Neural cell (in vitro differentiated cells): ENCODE measurements at regions not wholly inside any gene's neighbourhood (a gene's known extent, or its start where the extent isn't known, plus 50 kb on each side); places are given as distances from the start of the nearest gene placed in this dataset.

Source experiments
- H2AFZ ChIP-seq: fragments of 200-600, 300-800 bp; sonication (generic), shearing (Covaris generic); 2 replicates; pipeline ENCODE4 v1.6.0; 2014; ENCODE audit warnings: low read depth, mild to moderate bottlenecking, antibody characterized with exemption, low read length, moderate library complexity
- H3F3A ChIP-seq: fragments of 200-600 bp; shearing (Covaris generic); 2 replicates; pipeline ENCODE4 v1.6.1; 2016; ENCODE audit warnings: mild to moderate bottlenecking, moderate library complexity, mixed read lengths, antibody characterized with exemption, low read length; ENCODE audit not compliant: insufficient read depth, poor library complexity, severe bottlenecking
- H3K27ac ChIP-seq: fragments of 200-600, 300-800 bp; sonication (generic), shearing (Covaris generic); 2 replicates; pipeline ENCODE4 v1.5.1; 2014; ENCODE audit warnings: mild to moderate bottlenecking, low read length, moderate library complexity
- H3K27me3 ChIP-seq: fragments of 300-800, 200-600 bp; sonication (generic), shearing (Covaris generic); 2 replicates; pipeline ENCODE4 v1.6.0; 2014; ENCODE audit warnings: mild to moderate bottlenecking, low read depth, low read length, moderate library complexity; ENCODE audit not compliant: insufficient read depth
- H3K36me3 ChIP-seq: fragments of 300-800, 200-600 bp; sonication (generic), shearing (Covaris generic); 2 replicates; pipeline ENCODE4 v1.5.1; 2014; ENCODE audit warnings: mild to moderate bottlenecking, antibody characterized with exemption, low read length, moderate library complexity; ENCODE audit not compliant: insufficient read depth
- H3K4me2 ChIP-seq: fragments of 300-800, 200-600 bp; sonication (generic), shearing (Covaris generic); 2 replicates; pipeline ENCODE4 v1.6.0; 2014; ENCODE audit warnings: mild to moderate bottlenecking, low read length
- H3K4me3 ChIP-seq: fragments of 300-800, 200-600 bp; sonication (generic), shearing (Covaris generic); 2 replicates; pipeline ENCODE4 v1.5.1; 2014; ENCODE audit warnings: mild to moderate bottlenecking, low read length, moderate library complexity
- H3K79me2 ChIP-seq: fragments of 200-600 bp; shearing (Covaris generic); replicated peaks from 2 replicates; pipeline ENCODE4 v1.6.0; 2014; ENCODE audit warnings: mild to moderate bottlenecking, low read length, moderate library complexity; ENCODE audit not compliant: insufficient read depth
- H3K9ac ChIP-seq: fragments of 300-800, 200-600 bp; sonication (generic), shearing (Covaris generic); 2 replicates; pipeline ENCODE4 v1.6.1; 2016; ENCODE audit warnings: mild to moderate bottlenecking, low read length, mixed read lengths
- H3K9me2 ChIP-seq: fragments of 200-600 bp; shearing (Covaris generic); 2 replicates; pipeline ENCODE4 v1.6.1; 2016; ENCODE audit warnings: mild to moderate bottlenecking, low read length, mixed read lengths; ENCODE audit not compliant: insufficient read depth
- H3K9me3 ChIP-seq: fragments of 200-600, 300-800 bp; sonication (generic), shearing (Covaris generic); 2 replicates; pipeline ENCODE4 v1.6.1; 2016; ENCODE audit warnings: mild to moderate bottlenecking, mixed run types, low read length, moderate library complexity, mixed read lengths
- H4K20me1 ChIP-seq: fragments of 200-600 bp; shearing (Covaris generic); 2 replicates; pipeline ENCODE4 v1.6.1; 2016; ENCODE audit warnings: mild to moderate bottlenecking, mixed run types; ENCODE audit not compliant: insufficient read depth
- CTCF ChIP-seq: fragments of 450-650 bp; IDR thresholded peaks from 2 replicates; pipeline ENCODE4 v1.5.1; 2014; ENCODE audit warnings: antibody characterized with exemption, mild to moderate bottlenecking, moderate library complexity; ENCODE audit not compliant: poor library complexity, severe bottlenecking
- EZH2 ChIP-seq: fragments of 200-600, 300-800 bp; shearing (Covaris generic), sonication (generic); IDR thresholded peaks from 2 replicates; pipeline ENCODE4 v1.6.1; 2014; ENCODE audit warnings: antibody characterized with exemption, low read length, borderline replicate concordance, mild to moderate bottlenecking; ENCODE audit not compliant: insufficient read depth, poor library complexity, severe bottlenecking
- MXI1 ChIP-seq: fragments of 450-650 bp; conservative IDR thresholded peaks from 2 replicates; pipeline ENCODE4 v1.6.1; 2014; ENCODE audit warnings: antibody characterized with exemption, mild to moderate bottlenecking; ENCODE audit not compliant: poor library complexity, severe bottlenecking
- POLR2AphosphoS5 ChIP-seq: IDR thresholded peaks from 2 replicates; pipeline ENCODE4 v1.6.1; 2012
- RAD21 ChIP-seq: fragments of 450-650 bp; conservative IDR thresholded peaks from 2 replicates; pipeline ENCODE4 v1.6.1; 2014; ENCODE audit warnings: antibody characterized with exemption, mild to moderate bottlenecking, moderate library complexity
- REST ChIP-seq: IDR thresholded peaks from 2 replicates; pipeline ENCODE4 v1.6.1; 2012; ENCODE audit warnings: borderline replicate concordance
- SMC3 ChIP-seq: fragments of 450-650 bp; conservative IDR thresholded peaks from 2 replicates; pipeline ENCODE4 v1.6.1; 2014; ENCODE audit warnings: antibody characterized with exemption, mild to moderate bottlenecking, moderate library complexity; ENCODE audit not compliant: poor library complexity
- TAF1 ChIP-seq: IDR thresholded peaks from 2 replicates; pipeline ENCODE4 v1.6.1; 2012; ENCODE audit warnings: low read depth

- H3K9me2 ChIP-seq: no peaks in the 10 kb centered on the region
- H3K27me3 ChIP-seq: peaks cover 40% of the 10 kb centered on the region
- no peak overlapping the region for H2AFZ ChIP-seq
- H3F3A ChIP-seq: no peaks in the 10 kb centered on the region
- no peak for TF ChIP-seq EZH2
- TF ChIP-seq RAD21: peak; percentile 91
- TF ChIP-seq CTCF: peak; percentile 80
- no peak for TF ChIP-seq MXI1
- TF ChIP-seq SMC3: peak; percentile 86
- H3K4me3 ChIP-seq: no peak overlapping the region
- no peaks in the 10 kb centered on the region for H3K79me2 ChIP-seq
- H3K9ac ChIP-seq: no peak overlapping the region
- H3K27ac ChIP-seq: no peak overlapping the region
- no peaks in the 10 kb centered on the region for H3K9me3 ChIP-seq
- H4K20me1 ChIP-seq: no peaks in the 10 kb centered on the region
- no peak overlapping the region for H3K4me2 ChIP-seq
- no peaks in the 10 kb centered on the region for H3K36me3 ChIP-seq
These were observed 65.4 kb upstream of the HNRNPA3 start for GRCh38 chr2:177147093-177147694.

GRCh38 chr2:177147834-177148445 is 64.7 kb upstream of the HNRNPA3 start:
- Histone ChIP-seq H3K4me3 (peak overlapping the region; percentile 67), H4K20me1 (no peaks in the 10 kb centered on the region), H3K79me2 (no peaks in the 10 kb centered on the region), H3K9me3 (no peaks in the 10 kb centered on the region), H3F3A (no peaks in the 10 kb centered on the region), H3K27me3 (peaks cover 40% of the 10 kb centered on the region), H3K4me2 (peak overlapping the region; percentile 83), H3K9ac (no peak overlapping the region), H2AFZ (no peak overlapping the region), H3K9me2 (no peaks in the 10 kb centered on the region), H3K36me3 (no peaks in the 10 kb centered on the region), H3K27ac (no peak overlapping the region)
- TF ChIP-seq EZH2 (no peak), POLR2AphosphoS5 (peak; percentile 35)

GRCh38 chr2:177148477-177149154 is 64.0 kb upstream of the HNRNPA3 start:
- peak; percentile 90 for TF ChIP-seq SMC3
- TF ChIP-seq MXI1: peak; percentile 54
- peak; percentile 28 for TF ChIP-seq POLR2AphosphoS5
- no peak for TF ChIP-seq EZH2
- peak; percentile 35 for TF ChIP-seq REST
- TF ChIP-seq CTCF: peak; percentile 94
- no peak for TF ChIP-seq TAF1
- TF ChIP-seq RAD21: peak; percentile 86
- Histone ChIP-seq H3K79me2 (no peaks in the 10 kb centered on the region), H3K9me2 (no peaks in the 10 kb centered on the region), H3K27me3 (peaks cover 40% of the 10 kb centered on the region), H4K20me1 (no peaks in the 10 kb centered on the region), H3F3A (no peaks in the 10 kb centered on the region), H3K4me3 (peak overlapping the region; percentile 67), H3K9ac (peak overlapping the region; percentile 24), H3K4me2 (peak overlapping the region; percentile 83), H3K9me3 (no peaks in the 10 kb centered on the region), H2AFZ (peak overlapping the region; percentile 42), H3K27ac (no peak overlapping the region), H3K36me3 (no peaks in the 10 kb centered on the region)
